NCI-H1436 (cell line): ENCODE measurements at regions not wholly inside any gene's neighbourhood (a gene's known extent, or its start where the extent isn't known, plus 50 kb on each side); places are given as distances from the start of the nearest gene placed in this dataset.

Experiments
- DNase-seq: peaks from one replicate; lab custom pipeline; 2025; lab: John Stamatoyannopoulos, UW

GRCh38 chr20:9919271-9920014, 80.6 kb upstream of the PAK5 start:
- no peak for DNase-seq

GRCh38 chr20:9918348-9918747, 79.5 kb upstream of the PAK5 start:
- DNase-seq = no peak

GRCh38 chr20:9916761-9917160, 77.9 kb upstream of the PAK5 start:
- no peak for DNase-seq

GRCh38 chr20:9912858-9913434, 74.1 kb upstream of the PAK5 start:
- peak; percentile 12 for DNase-seq

- no peak for DNase-seq
Measured at GRCh38 chr20:9912290-9912689, 73.4 kb upstream of the PAK5 start.

GRCh38 chr20:9911519-9911918, 72.6 kb upstream of the PAK5 start:
- no peak for DNase-seq

- no peak for DNase-seq
Measured at GRCh38 chr20:9909167-9909566, 70.3 kb upstream of the PAK5 start.

- no peak for DNase-seq
Measured at GRCh38 chr20:9903048-9903655, 64.3 kb upstream of the PAK5 start.

- DNase-seq = no peak
Measured at GRCh38 chr20:9889270-9889981, 50.5 kb upstream of the PAK5 start.
